ENCODE measurements at regions not wholly inside any gene's neighbourhood (a gene's known extent, or its start where the extent isn't known, plus 50 kb on each side); places are given as distances from the start of the nearest gene placed in this dataset.
A peak's percentile ranks its signal among the peaks of the same experiment; 100 is the strongest.

DNA sequence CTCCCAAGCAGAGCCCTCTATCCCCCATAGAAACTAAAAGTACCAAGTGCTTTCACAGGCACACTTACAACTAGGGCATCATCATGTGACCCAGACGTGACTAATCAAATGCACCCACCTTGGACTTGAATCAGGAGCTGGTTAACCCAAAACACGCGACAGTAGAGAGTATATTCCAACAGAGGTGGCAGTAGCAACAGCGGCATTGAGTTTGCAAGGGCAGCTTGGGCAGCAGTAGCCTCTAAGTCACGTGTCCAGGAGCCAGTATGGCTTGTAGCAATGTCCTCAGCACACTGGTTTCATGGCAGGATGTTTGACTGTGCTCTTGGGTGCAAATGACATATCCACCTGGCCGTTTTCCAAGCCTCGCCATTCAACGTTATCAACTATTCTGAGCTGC, 73.4 kb upstream of the DNAH5 start:
- H3K4me1 ChIP-seq (ENCODE audit: control insufficient read depth in 2 of 3, insufficient read depth in 2 of 3, low read depth in 1 of 3, low read length in 3 of 3) = no peaks in the 10 kb centered on the region
- no peaks in the 10 kb centered on the region for H3K27me3 ChIP-seq (ENCODE audit: control insufficient read depth, insufficient read depth, low read length)
- H3K9ac ChIP-seq (ENCODE audit: low read length in 3 of 3) = no peak overlapping the region
- no peak for FAIRE-seq
- TF ChIP-seq, protein P1, sequence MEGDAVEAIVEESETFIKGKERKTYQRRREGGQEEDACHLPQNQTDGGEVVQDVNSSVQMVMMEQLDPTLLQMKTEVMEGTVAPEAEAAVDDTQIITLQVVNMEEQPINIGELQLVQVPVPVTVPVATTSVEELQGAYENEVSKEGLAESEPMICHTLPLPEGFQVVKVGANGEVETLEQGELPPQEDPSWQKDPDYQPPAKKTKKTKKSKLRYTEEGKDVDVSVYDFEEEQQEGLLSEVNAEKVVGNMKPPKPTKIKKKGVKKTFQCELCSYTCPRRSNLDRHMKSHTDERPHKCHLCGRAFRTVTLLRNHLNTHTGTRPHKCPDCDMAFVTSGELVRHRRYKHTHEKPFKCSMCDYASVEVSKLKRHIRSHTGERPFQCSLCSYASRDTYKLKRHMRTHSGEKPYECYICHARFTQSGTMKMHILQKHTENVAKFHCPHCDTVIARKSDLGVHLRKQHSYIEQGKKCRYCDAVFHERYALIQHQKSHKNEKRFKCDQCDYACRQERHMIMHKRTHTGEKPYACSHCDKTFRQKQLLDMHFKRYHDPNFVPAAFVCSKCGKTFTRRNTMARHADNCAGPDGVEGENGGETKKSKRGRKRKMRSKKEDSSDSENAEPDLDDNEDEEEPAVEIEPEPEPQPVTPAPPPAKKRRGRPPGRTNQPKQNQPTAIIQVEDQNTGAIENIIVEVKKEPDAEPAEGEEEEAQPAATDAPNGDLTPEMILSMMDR (IDR thresholded peaks at IDR 0.05; ENCODE audit: borderline replicate concordance, extremely low read depth, insufficient read depth) = no peak
- no peak overlapping the region for H3K27ac ChIP-seq (ENCODE audit: low read depth in 2 of 2, low read length in 2 of 2)
- intact Hi-C loops (cut with DNase I) = no loop called here
- no peaks in the 10 kb centered on the region for H3K9me3 ChIP-seq (ENCODE audit: control insufficient read depth in 2 of 3, insufficient read depth in 1 of 3, low read length in 3 of 3)
- no peak overlapping the region for H3K4me3 ChIP-seq (ENCODE audit: low read length in 3 of 3)
- no peak for DNase-seq
- no peaks in the 10 kb centered on the region for H3K36me3 ChIP-seq (ENCODE audit: control insufficient read depth in 2 of 3, insufficient read depth in 3 of 3, low read length in 3 of 3)

DNA sequence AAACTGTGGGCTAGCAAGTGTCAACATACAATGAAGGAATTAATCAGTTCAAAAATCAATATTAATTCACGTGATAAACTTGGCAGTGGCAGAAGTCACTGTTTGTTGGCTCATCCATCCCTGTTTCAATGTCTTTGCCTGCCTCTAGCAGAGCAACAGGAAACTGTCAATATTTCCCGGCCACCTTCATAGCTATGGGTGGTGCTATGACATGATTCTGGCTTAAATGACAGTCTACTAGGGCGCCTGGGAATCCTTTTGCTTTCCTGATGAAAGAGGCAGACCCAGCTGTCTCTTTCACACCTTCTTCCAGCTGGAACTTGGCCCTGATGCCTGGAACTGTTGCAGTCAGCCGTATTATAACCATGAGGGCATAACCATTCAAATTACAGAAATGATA, 72.1 kb upstream of the DNAH5 start:
- Histone ChIP-seq H3K4me3 (ENCODE audit: low read length in 3 of 3) (no peak overlapping the region), H3K9ac (ENCODE audit: low read length in 3 of 3) (no peak overlapping the region), H3K27me3 (ENCODE audit: control insufficient read depth, insufficient read depth, low read length) (no peaks in the 10 kb centered on the region), H3K36me3 (ENCODE audit: control insufficient read depth in 2 of 3, insufficient read depth in 3 of 3, low read length in 3 of 3) (no peaks in the 10 kb centered on the region), H3K27ac (ENCODE audit: low read depth in 2 of 2, low read length in 2 of 2) (no peak overlapping the region), H3K4me1 (ENCODE audit: control insufficient read depth in 2 of 3, insufficient read depth in 2 of 3, low read depth in 1 of 3, low read length in 3 of 3) (no peaks in the 10 kb centered on the region), H3K9me3 (ENCODE audit: control insufficient read depth in 2 of 3, insufficient read depth in 1 of 3, low read length in 3 of 3) (no peaks in the 10 kb centered on the region)
- TF ChIP-seq, protein P1 (IDR thresholded peaks at IDR 0.05; ENCODE audit: borderline replicate concordance, extremely low read depth, insufficient read depth) = no peak
- no peak for DNase-seq
- intact Hi-C loops (cut with DNase I) = no loop called here
- FAIRE-seq = no peak

DNA sequence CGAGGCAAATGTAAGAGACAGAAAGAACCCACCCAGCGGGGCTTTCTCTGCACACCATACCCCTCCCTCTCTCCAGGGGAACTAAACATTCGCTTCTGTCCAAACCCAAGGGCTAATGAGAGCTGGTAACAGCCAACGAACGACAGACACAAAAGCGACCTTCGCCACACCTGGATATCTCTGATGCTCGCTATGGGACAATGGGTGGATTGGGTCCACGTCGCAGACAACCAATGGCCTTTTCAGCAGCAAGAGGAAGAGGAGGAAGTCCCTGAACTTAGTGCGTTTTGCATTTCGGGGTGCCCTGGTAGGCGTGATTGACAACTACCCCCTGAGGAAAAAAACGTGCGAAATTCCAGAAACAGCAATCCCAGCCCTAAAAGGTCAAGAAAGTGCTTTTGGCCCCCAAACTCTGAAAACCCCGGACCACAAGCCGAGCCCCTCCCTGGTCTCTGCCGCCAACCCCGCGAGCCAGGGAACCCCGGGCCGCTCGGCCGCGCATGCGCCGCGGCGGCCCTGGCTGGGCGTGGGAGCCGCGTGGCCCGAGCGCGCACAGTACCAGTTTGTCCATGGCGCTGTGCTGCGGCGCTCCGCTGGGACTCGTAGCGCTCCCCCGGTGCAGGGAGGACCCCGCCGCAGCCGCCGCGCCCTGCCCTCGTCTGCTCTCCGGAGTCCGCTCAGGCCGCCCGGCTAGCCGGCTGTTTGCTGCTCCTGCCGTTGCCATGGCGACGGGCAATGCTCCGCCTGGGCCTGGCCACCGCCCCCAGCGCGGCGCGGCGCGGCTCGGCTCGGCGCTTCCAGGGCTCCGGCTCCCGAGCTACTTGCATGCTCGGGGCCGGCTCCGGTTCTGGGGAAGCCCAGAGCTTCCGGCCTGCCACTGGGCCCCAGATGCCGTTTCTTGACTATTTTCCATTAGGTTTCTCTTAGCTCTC, 66.9 kb upstream of the DNAH5 start:
- no peak overlapping the region for H3K27ac ChIP-seq (ENCODE audit: low read depth in 2 of 2, low read length in 2 of 2)
- intact Hi-C loops (cut with DNase I) = no loop called here

More for the DNA sequence above, 66.9 kb upstream of the DNAH5 start:
- H3K9ac ChIP-seq (ENCODE audit: low read length in 3 of 3) = peak overlapping the region; percentile 37 to 77 (median 70)
- TF ChIP-seq, protein P1 (IDR thresholded peaks at IDR 0.05; ENCODE audit: borderline replicate concordance, extremely low read depth, insufficient read depth) = no peak
- H3K4me1 ChIP-seq (ENCODE audit: control insufficient read depth in 2 of 3, insufficient read depth in 2 of 3, low read depth in 1 of 3, low read length in 3 of 3) = peaks cover 0 to 4% (median 0%) of the 10 kb centered on the region in 3 donors
- H3K9me3 ChIP-seq (ENCODE audit: control insufficient read depth in 2 of 3, insufficient read depth in 1 of 3, low read length in 3 of 3) = no peaks in the 10 kb centered on the region
- H3K36me3 ChIP-seq (ENCODE audit: control insufficient read depth in 2 of 3, insufficient read depth in 3 of 3, low read length in 3 of 3) = no peaks in the 10 kb centered on the region
- peak; percentile 94 to 98 (median 96) for DNase-seq
- peak overlapping the region; percentile 70 to 79 (median 76) for H3K4me3 ChIP-seq (ENCODE audit: low read length in 3 of 3)
- no peaks in the 10 kb centered on the region for H3K27me3 ChIP-seq (ENCODE audit: control insufficient read depth, insufficient read depth, low read length)
- no peak for FAIRE-seq

Data from kidney (tissue), 13 donors.